EH (cell line): ENCODE measurements at regions not wholly inside any gene's neighbourhood (a gene's known extent, or its start where the extent isn't known, plus 50 kb on each side); places are given as distances from the start of the nearest gene placed in this dataset.

Source experiments
- DNase-seq: peaks from one replicate; pipeline ENCODE4 v3.0.0-alpha.2; 2015; ENCODE audit warnings: low read depth

DNA sequence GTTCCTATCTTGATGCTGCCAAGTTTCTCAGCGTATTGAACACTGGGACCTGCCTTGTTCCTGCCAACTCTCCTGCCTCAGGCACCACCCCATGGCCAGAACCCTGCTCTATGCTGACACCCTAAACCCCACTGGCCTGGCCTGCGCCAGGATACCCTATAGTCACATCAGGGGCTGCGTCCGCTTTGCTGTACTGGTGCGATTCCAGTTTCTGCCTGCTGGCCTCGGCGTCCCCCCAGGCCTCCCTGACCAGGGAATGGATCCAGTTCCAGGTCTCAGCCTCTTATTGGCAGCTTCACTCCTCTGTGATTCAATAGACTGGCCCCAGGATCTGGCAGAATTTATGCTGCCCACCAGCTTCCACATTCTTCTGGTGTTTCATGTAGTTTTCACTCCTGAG lies 55.0 kb downstream of the GPR6 start:
- DNase-seq = no peak

- no peak for DNase-seq
Observed at GRCh38 chr6:110033749-110034666, 55.9 kb downstream of the GPR6 start.

- DNase-seq = no peak
Observed at GRCh38 chr6:110034667-110035036, 56.5 kb downstream of the GPR6 start.

- DNase-seq = no peak
Observed at GRCh38 chr6:110035321-110035720, 57.2 kb downstream of the GPR6 start.

DNA sequence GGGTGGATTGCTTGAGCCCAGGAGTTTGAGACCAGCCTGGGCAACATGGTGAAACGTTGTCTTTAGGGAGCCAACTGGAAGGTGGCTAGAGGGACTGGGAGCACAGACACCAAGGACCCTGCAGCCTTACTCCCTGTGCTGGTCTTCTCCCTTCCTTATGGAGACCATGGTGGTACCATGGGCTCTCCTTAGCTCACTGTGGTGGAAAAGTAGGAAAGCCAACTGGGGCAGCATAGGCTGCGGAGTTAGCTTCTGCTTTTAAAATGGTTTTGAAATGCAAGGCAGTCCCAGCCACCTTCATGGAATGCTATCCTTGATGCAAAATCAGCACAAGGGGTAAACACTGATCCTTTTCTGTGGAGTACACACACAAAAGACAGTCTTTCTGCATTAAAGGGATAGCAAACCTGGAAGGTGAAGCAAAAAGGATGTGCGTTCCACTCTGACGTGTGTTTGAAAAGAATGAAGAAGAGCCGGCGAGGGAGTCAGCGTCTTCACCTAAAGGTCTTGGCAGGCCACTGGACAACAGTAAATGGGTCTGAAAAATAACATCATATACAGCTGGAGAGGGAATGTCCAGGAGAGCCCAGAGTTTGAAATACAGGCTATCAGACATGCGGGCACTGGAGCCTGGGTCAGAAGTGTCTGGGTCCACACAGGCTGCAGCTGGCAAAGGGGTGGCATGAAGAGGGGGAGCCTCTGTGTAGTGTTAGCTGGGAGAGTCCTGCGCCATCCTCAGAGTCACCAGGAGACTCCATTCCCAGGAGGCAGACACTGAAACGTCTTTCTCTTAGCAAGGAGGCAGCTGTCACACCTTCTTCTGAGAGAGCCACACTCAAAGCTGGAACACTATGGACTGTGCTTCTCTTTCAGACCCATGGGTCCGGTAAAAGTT lies 58.5 kb downstream of the GPR6 start:
- no peak for DNase-seq

DNA sequence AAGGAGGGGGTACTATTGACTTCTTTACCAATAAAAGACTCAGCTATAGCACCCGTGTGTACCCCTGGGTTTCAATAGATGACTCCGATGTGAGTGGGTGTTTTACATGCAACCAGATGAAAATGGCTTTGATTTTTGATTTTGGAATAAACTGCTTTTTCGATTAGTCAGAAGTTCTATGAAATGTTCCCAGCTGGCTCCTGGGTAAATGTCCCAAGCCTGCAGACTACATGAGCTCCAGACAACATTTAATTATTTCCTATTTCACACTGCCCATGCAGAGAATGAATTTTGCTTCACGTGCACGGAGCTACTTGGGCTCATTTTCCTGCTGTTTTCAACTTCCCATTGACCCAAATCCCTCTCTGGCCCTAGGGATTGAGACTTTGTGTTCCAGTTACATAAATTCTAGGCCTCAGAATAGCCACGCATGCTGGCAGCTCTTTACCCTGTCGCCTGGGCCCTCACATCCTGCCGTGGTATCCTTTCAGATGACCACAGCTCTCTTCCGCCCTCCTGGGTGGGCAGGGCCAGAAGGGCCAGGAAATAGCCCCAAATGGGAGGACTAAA lies 59.7 kb downstream of the GPR6 start:
- DNase-seq = no peak

DNA sequence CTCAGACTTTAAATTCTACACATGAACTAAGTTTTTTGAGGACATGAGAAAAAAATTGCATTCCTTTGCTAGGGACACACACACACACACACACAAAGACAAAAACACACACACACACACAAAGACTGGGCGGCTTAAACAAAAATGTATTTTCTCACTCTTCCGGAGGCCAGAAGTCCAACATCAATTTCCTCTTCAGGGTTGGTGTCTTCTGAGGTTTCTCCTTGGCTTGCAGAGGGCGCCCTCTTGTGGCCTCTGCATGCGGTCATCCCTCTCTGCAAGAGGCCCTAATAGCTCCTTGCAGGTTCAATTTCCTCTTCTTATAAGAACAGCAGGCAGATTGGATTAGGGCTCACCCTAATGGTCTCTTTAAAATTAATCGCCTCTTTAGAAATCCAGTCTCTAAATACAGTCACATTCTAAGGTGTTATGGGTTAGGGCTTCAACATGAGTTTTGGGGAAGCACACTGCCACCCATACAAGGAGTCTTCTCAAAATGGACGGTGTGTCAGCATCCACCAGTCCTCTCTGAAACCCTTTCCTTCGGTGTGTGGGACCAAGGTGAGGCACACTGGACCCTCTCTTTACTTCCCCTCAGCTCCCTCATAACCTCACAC lies 61.4 kb downstream of the GPR6 start:
- DNase-seq = peak; percentile 88

DNA sequence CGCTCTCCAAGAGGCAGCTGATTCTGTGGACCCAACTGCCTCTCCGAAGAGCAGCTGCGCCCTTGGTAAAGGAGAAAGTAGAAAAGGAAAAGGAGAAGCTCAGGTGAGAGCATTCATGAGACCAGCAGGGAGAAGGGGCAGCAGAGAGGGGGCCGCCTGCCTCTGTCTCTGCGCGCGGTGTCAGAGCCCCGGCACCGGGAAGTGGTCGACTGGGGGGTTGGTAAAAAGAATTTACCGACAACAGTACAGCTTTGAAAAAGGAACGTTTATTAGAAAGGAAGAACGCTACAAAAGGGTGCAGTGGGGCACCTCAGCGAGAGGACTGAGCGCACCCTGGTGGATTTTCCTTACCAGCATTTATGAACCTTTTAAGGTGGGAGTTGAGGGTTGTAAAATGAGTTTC lies 61.9 kb downstream of the GPR6 start:
- DNase-seq = peak; percentile 49

DNA sequence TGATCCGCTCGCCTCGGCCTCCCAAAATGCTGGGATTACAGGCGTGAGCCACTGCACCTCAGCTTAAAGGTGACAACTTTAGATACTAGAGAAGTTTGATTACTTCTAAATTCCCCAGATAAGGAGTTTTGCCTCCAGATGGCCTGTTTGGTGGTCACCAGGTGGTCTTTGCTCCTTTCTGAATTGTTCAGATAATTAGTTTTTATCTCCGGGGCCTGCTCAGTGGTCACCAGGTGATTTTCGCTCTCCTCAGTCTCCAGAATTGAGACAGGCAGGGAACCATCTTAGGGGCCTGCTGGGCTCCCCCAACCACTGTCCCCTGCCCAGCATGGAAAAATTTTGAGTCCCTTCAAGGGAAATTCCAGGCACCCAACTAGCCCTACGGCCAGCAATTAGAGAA lies 62.6 kb downstream of the GPR6 start:
- no peak for DNase-seq

GRCh38 chr6:110041126-110041525 lies 63.0 kb downstream of the GPR6 start:
- no peak for DNase-seq

DNA sequence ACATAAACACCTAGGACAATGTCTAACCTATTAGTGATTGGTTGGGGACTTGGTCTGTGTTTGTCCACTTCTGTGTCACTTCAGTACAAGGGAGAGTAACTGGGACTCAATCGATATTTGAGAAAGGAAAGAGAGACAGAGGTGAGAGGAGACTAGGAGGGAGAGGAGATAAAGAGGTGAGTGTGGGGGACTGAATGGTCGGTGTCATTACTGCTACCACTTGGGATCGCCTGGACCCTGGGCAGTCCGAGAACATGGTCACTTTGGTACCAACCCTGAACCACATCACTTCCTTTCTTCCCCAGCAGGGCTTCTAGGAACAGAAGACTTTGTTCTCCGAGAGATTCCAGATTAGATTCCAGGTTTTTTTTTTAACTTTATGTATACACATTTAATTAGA lies 63.7 kb downstream of the GPR6 start:
- no peak for DNase-seq

- no peak for DNase-seq
Observed at GRCh38 chr6:110042670-110043296, 64.7 kb downstream of the GPR6 start.

GRCh38 chr6:110043366-110043994 lies 65.4 kb downstream of the GPR6 start:
- no peak for DNase-seq

- no peak for DNase-seq
Observed at GRCh38 chr6:110044096-110044495, 66.0 kb downstream of the GPR6 start.

GRCh38 chr6:110044622-110045021 lies 66.5 kb downstream of the GPR6 start:
- no peak for DNase-seq

DNA sequence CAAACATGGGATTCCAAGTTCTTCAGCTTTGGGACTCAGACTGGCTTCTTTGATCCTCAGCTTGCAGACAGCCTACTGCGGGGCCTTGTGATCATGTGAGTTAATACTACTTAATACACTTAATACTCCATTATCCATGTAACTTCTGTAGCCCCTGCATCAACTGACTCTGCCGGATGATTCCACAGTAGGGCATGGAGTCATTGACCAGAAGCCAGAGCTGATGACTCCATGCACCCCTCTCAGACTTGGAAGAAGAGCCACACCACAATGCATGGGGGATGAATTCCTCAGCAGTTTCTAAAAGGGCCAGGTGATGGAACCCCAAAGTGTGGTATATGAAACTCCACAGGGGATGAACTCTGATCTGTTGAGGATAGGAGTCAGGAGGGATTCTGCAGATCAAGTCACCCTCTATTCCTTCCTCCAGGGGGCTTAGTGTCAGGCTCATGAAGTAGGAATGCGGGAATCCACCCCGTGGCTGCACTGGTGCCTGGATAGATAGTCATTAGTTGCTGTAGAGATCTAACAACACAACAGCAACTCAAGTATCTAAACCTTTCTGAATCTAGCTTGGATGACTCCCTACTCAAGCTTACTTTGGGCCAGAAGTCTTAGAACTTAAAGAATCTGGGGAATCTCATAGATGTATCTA lies 70.2 kb downstream of the GPR6 start:
- peak; percentile 29 for DNase-seq

DNA sequence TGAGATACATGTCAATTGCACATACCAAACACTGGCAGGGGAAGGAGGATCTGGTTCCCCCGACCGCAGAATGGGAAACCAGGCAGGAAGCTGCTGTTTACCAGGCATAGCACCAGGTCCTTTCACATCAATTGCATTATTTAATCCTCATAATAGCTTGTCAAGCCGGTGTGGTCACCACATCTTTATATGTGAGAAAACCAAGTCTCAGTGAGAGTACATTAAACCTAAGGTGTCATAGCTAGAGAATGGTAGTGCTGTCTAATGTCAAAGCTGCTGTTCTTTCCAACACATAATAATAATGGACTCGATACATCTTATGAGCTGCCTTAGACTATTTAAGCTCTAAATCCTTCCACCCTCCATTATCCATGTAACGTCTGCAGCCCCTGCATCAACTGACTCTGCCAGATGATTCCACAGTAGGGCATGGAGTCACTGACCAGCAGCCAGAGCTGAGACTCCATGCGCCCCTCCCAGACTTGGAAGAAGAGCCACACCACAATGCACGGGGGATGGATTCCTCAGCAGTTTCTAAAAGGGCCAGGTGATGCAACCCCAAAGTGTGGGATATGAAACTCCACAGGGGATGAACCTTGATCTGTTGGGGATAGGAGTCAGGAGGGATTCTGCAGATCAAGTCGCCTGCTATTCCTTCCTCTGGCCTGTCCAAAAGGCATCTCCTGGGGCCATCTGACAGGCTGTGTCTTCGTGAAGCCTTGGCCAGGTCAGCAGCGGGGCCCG lies 71.8 kb downstream of the GPR6 start:
- DNase-seq = no peak
